K562 (cell line): ENCODE measurements at regions not wholly inside any gene's neighbourhood (a gene's known extent, or its start where the extent isn't known, plus 50 kb on each side); places are given as distances from the start of the nearest gene placed in this dataset.

Source experiments
- ATAC-seq: fragments of 200-7000 bp; cut with Tn5 transposase; 3 replicates; pipeline ENCODE4 v1.9.1; 2020; ENCODE audit warnings: moderate library complexity
- BruUV-seq: library from RNA; stranded (reverse); fragments of 400-500 nt; replicated peaks from 2 replicates; lab custom pipeline; 2021; lab: Mats Ljungman, UMichigan
- CTCF ChIA-PET: fragments of 300-600 bp; formaldehyde crosslinking; extraction: SDS; loops from one replicate; lab custom pipeline; 2021; ENCODE audit warnings: low intra/inter-chr PET ratio; lab: Yijun Ruan, JAX
- POLR2A ChIA-PET: fragments of 300-600, 350-650 bp; sonication (Branson Sonifier 250); formaldehyde crosslinking; extraction: SDS; loops from one replicate; lab custom pipeline; 2021; ENCODE audit warnings: antibody characterized with exemption, inconsistent platforms; lab: Yijun Ruan, JAX
- DNase-seq, 4 experiments: peaks; one replicate each; pipeline versions ENCODE4 v3.0.0 to v3.0.0-alpha.2; 2011 to 2018; ENCODE audit warnings: low spot score in 3 of 4, mixed read lengths in 3 of 4; ENCODE audit errors: extremely low read depth in 1 of 4
- FAIRE-seq: peaks from 2 replicates; lab custom pipeline; 2011; peaks lifted over from hg19 to GRCh38; lab: Jason Lieb, UNC
- H2AFZ ChIP-seq: 2 replicates; pipeline ENCODE4 v1.6.0; 2011; ENCODE audit warnings: low read depth, low read length, control low read depth, inconsistent platforms
- H3K27ac ChIP-seq: fragments of 200-600 bp; 3 replicates; pipeline ENCODE4 v1.8.0; 2011; ENCODE audit warnings: low read depth, mild to moderate bottlenecking, control low read depth, inconsistent platforms, low read length, moderate library complexity, mixed read lengths; ENCODE audit errors: extremely low read depth
- H3K27me3 ChIP-seq, 2 experiments: fragments of 300-600 bp in 1 of 2; 2 replicates in 1 of 2; 3 replicates in 1 of 2; pipeline versions ENCODE4 v1.6.0 to v1.8.0; 2011; ENCODE audit warnings: inconsistent platforms in 2 of 2, low read length in 2 of 2, mild to moderate bottlenecking in 1 of 2, mixed read lengths in 1 of 2, moderate library complexity in 1 of 2; ENCODE audit not compliant: control insufficient read depth in 2 of 2, insufficient read depth in 2 of 2
- H3K36me3 ChIP-seq: fragments of 300-600 bp; 3 replicates; pipeline ENCODE4 v1.8.0; 2011; ENCODE audit warnings: mild to moderate bottlenecking, low read length, inconsistent platforms; ENCODE audit not compliant: control insufficient read depth, insufficient read depth
- H3K4me1 ChIP-seq, 2 experiments: fragments of 200-600 bp in 1 of 2; replicated peaks in 1 of 2; 2 replicates in 1 of 2; 3 replicates in 1 of 2; pipeline versions ENCODE4 v1.5.1 to v1.8.0; 2011; ENCODE audit warnings: inconsistent platforms in 2 of 2, low read length in 2 of 2, mild to moderate bottlenecking in 1 of 2, mixed read lengths in 1 of 2, moderate library complexity in 1 of 2; ENCODE audit not compliant: control insufficient read depth in 2 of 2, insufficient read depth in 2 of 2
- H3K4me2 ChIP-seq: 2 replicates; pipeline ENCODE4 v1.6.1; 2011; ENCODE audit warnings: low read length, control low read depth, inconsistent platforms, mixed read lengths; ENCODE audit not compliant: insufficient read depth
- H3K4me3 ChIP-seq: fragments of 200-600 bp; sonication (generic), shearing (Covaris generic); 2 replicates; pipeline ENCODE4 v1.5.1; 2016; ENCODE audit warnings: control low read depth, inconsistent platforms
- H3K79me2 ChIP-seq: fragments of 200-600 bp; 3 replicates; pipeline ENCODE4 v1.8.0; 2011; ENCODE audit warnings: low read length, inconsistent platforms; ENCODE audit not compliant: control insufficient read depth, insufficient read depth
- H3K9ac ChIP-seq, 2 experiments: 2 replicates each; pipeline versions ENCODE4 v1.6.0 to v1.6.1; 2011; ENCODE audit warnings: low read depth in 2 of 2, low read length in 2 of 2, control low read depth in 1 of 2, inconsistent platforms in 1 of 2, mild to moderate bottlenecking in 1 of 2, mixed read lengths in 1 of 2; ENCODE audit not compliant: insufficient read depth in 1 of 2
- H3K9me1 ChIP-seq: one replicate; pipeline ENCODE4 v1.6.0; 2011; ENCODE audit warnings: inconsistent platforms, mild to moderate bottlenecking, low read length, moderate library complexity; ENCODE audit not compliant: control insufficient read depth, insufficient read depth
- H3K9me3 ChIP-seq: replicated peaks from 2 replicates; pipeline ENCODE4 v1.5.1; 2011; ENCODE audit warnings: low read depth, low read length, inconsistent platforms; ENCODE audit not compliant: control insufficient read depth, insufficient read depth
- H4K20me1 ChIP-seq: replicated peaks from 2 replicates; pipeline ENCODE4 v1.6.1; 2011; ENCODE audit warnings: low read length, inconsistent platforms, mixed read lengths; ENCODE audit not compliant: control insufficient read depth, insufficient read depth
- CREB3L1 ChIP-seq: fragments of 450-650 bp; IDR thresholded peaks from 2 replicates; pipeline ENCODE4 v1.6.1; 2014; ENCODE audit warnings: low read depth, mild to moderate bottlenecking, moderate library complexity, borderline replicate concordance
- ELF1 ChIP-seq: fragments of 200-800 bp; sonication (Bioruptor generic); IDR thresholded peaks from 2 replicates; pipeline ENCODE4 v1.6.1; 2016; ENCODE audit warnings: missing genetic modification characterization, missing compliant biosample characterization
- EZH2 ChIP-seq: IDR thresholded peaks from 2 replicates; pipeline ENCODE4 v1.6.1; 2012; ENCODE audit warnings: low read depth, mild to moderate bottlenecking, inconsistent platforms, low read length, borderline replicate concordance
- HMBOX1 ChIP-seq: sonication (generic); IDR thresholded peaks from 2 replicates; pipeline ENCODE4 v1.6.1; 2016
- ILK ChIP-seq: fragments of 450-650 bp; IDR thresholded peaks from 2 replicates; pipeline ENCODE4 v1.6.1; 2016; ENCODE audit warnings: missing genetic modification characterization, low read depth, mild to moderate bottlenecking, missing compliant biosample characterization, moderate library complexity, borderline replicate concordance
- MAFF ChIP-seq: IDR thresholded peaks from 2 replicates; pipeline ENCODE4 v1.6.1; 2012; ENCODE audit warnings: low read length, improper control_type of control experiment
- NFE2 ChIP-seq: IDR thresholded peaks from 2 replicates; pipeline ENCODE4 v1.6.1; 2014; ENCODE audit warnings: antibody characterized with exemption, low read depth
- RFX5 ChIP-seq: IDR thresholded peaks from 2 replicates; pipeline ENCODE4 v1.6.1; 2011; ENCODE audit warnings: low read depth, mild to moderate bottlenecking, improper control_type of control experiment, low read length
- SIX5 ChIP-seq, 2 experiments: IDR thresholded peaks; 2 replicates each; pipeline ENCODE4 v1.6.1; 2011; ENCODE audit warnings: low read length in 2 of 2, borderline replicate concordance in 1 of 2, low read depth in 1 of 2, mild to moderate bottlenecking in 1 of 2, moderate library complexity in 1 of 2; ENCODE audit not compliant: insufficient read depth in 1 of 2
- STAG1 ChIP-seq: sonication (generic); formaldehyde crosslinking; IDR thresholded peaks from 2 replicates; pipeline ENCODE4 v1.5.0; 2020; ENCODE audit warnings: missing genetic modification reagents, borderline replicate concordance
- TAF1 ChIP-seq: IDR thresholded peaks from 2 replicates; pipeline ENCODE4 v1.6.1; 2011; ENCODE audit warnings: mild to moderate bottlenecking, low read length, moderate library complexity; ENCODE audit not compliant: insufficient read depth, control insufficient read depth, severe bottlenecking; ENCODE audit errors: extremely low read depth
- YY1 ChIP-seq, 3 experiments: IDR thresholded peaks; 2 replicates each; pipeline ENCODE4 v1.6.1; 2011; ENCODE audit warnings: low read length in 2 of 3, mild to moderate bottlenecking in 2 of 3, moderate library complexity in 2 of 3, borderline replicate concordance in 1 of 3, control low read depth in 1 of 3, low read depth in 1 of 3; ENCODE audit not compliant: insufficient read depth in 3 of 3, insufficient replicate concordance in 2 of 3, control insufficient read depth in 1 of 3, insufficient read length in 1 of 3; ENCODE audit errors: extremely low read depth in 1 of 3
- ZBTB11 ChIP-seq, 3 experiments: fragments of 200-800 bp in 1 of 3; fragments of 250-450 bp in 1 of 3; fragments of 450-650 bp in 1 of 3; sonication (Bioruptor Pico) in 1 of 3; sonication (Bioruptor generic) in 1 of 3; formaldehyde crosslinking in 1 of 3; IDR thresholded peaks; 2 replicates each; pipeline versions ENCODE4 v1.6.1 to v1.8.0; 2016 to 2022; ENCODE audit warnings: mild to moderate bottlenecking in 2 of 3, missing genetic modification characterization in 2 of 3, missing compliant biosample characterization in 1 of 3, moderate library complexity in 1 of 3
- ZNF224 ChIP-seq: sonication (generic); formaldehyde crosslinking; IDR thresholded peaks from 2 replicates; pipeline ENCODE4 v1.8.0; 2022; ENCODE audit warnings: mild to moderate bottlenecking, missing genetic modification reagents
- ZNF431 ChIP-seq: sonication (generic); formaldehyde crosslinking; IDR thresholded peaks from 2 replicates; pipeline ENCODE4 v1.8.0; 2022; ENCODE audit warnings: mild to moderate bottlenecking, missing genetic modification reagents
- ZSCAN32 ChIP-seq: fragments of 450-650 bp; formaldehyde crosslinking; IDR thresholded peaks from 2 replicates; pipeline ENCODE4 v1.4.0; 2020; ENCODE audit warnings: mild to moderate bottlenecking, moderate library complexity
- WGBS: fragments of 100-300 bp; shearing (Covaris generic); methylation state at CpG from one replicate; pipeline ENCODE4 v1.1.6; 2016; ENCODE audit warnings: low coverage, mixed read lengths; ENCODE audit not compliant: insufficient coverage; ENCODE audit errors: missing lambda C conversion rate; 5-methylcytosine and 5-hydroxymethylcytosine counted together
- in situ Hi-C: fragments of 300-500 bp; cut with MboI; formaldehyde crosslinking; loops from 4 replicates; pipeline ENCODE4 v1.15.0; 2018; ENCODE audit warnings: inconsistent platforms, mixed read lengths
- intact Hi-C: fragments of 100-400 bp; cut with micrococcal nuclease; formaldehyde crosslinking; loops from 2 replicates; pipeline ENCODE4 v1.14.2; 2022

- Histone ChIP-seq H2AFZ (no peak overlapping the region), H3K27me3 (no peaks in the 10 kb centered on the region; a peak in 1 of 5 replicates), H4K20me1 (no peaks in the 10 kb centered on the region), H3K4me3 (no peak overlapping the region), H3K4me1 (no peaks in the 10 kb centered on the region), H3K9me3 (no peaks in the 10 kb centered on the region), H3K4me2 (no peak overlapping the region), H3K9ac (no peak overlapping the region), H3K36me3 (no peaks in the 10 kb centered on the region), H3K9me1 (no peaks in the 10 kb centered on the region), H3K79me2 (no peaks in the 10 kb centered on the region), H3K27ac (no peak overlapping the region)
- in situ Hi-C loops = no loop called here
- ATAC-seq (no peak), DNase-seq (no peak), FAIRE-seq (no peak)
- CTCF ChIA-PET = no interaction called here
- WGBS = 2% methylated on average over 5 of the region's 5 CpGs
- TF ChIP-seq CREB3L1 (no peak), RFX5 (no peak), EZH2 (no peak), ZNF431 (CRISPR knock-in tag) (no peak), ZBTB11 (CRISPR knock-in tag; IDR thresholded peaks at IDR 0.05) (no peak), ELF1 (no peak), ZNF224 (CRISPR knock-in tag) (no peak), SIX5 (IDR thresholded peaks at IDR 0.05; ENCODE audit: borderline replicate concordance in 1 of 2, insufficient read depth in 1 of 2, low read depth in 1 of 2, low read length in 2 of 2) (no peak), HMBOX1 (no peak), YY1 (IDR thresholded peaks at IDR 0.05; ENCODE audit: borderline replicate concordance in 1 of 3, control insufficient read depth in 1 of 3, extremely low read depth in 1 of 3, insufficient read depth in 3 of 3, insufficient read length in 1 of 3, insufficient replicate concordance in 2 of 3, low read depth in 1 of 3, low read length in 2 of 3) (no peak), ZSCAN32 (CRISPR knock-in tag) (no peak), TAF1 (no peak), NFE2 (no peak), MAFF (no peak), ILK (tag) (no peak), STAG1 (no peak)
- BruUV-seq = no TSS peak
- intact Hi-C loops = no loop called here
- POLR2A ChIA-PET = interaction anchor here (0.7 kb wide), 1 partner anchor 19 kb away, joined by 3 read pairs; no protein-coding TSS in a partner anchor
Measured at GRCh38 chr5:4225741-4226140, 630.1 kb downstream of the IRX1 start.
